HCT116 (cell line): ENCODE measurements at regions not wholly inside any gene's neighbourhood (a gene's known extent, or its start where the extent isn't known, plus 50 kb on each side); places are given as distances from the start of the nearest gene placed in this dataset.
"Not testable (repeated sequence)": the region's sequence is repeated elsewhere in the genome, so short reads cannot be mapped to it uniquely, and the experiment has no call there.

ENCODE experiments used
- ATAC-seq: fragments of 200-7000 bp; cut with Tn5 transposase; 2 replicates; pipeline ENCODE4 v1.9.1; 2020; ENCODE audit warnings: mild to moderate bottlenecking, moderate library complexity
- BruUV-seq: library from RNA; stranded (reverse); fragments of 400-500 nt; replicated peaks from 2 replicates; lab custom pipeline; 2021; lab: Mats Ljungman, UMichigan
- CTCF ChIA-PET: fragments of 300-600 bp; sonication (Branson Sonifier 250); formaldehyde crosslinking; loops from one replicate; lab custom pipeline; 2021; ENCODE audit warnings: antibody characterized with exemption; lab: Charles Lee
- POLR2A ChIA-PET: fragments of 300-600, 350-600 bp; sonication (Branson Sonifier 250); formaldehyde crosslinking; loops from one replicate; lab custom pipeline; 2021; ENCODE audit warnings: antibody characterized with exemption; lab: Charles Lee
- RAD21 ChIA-PET, 2 experiments: fragments of 300-600 bp; sonication (Branson Sonifier 250); formaldehyde crosslinking; loops; one replicate each; lab custom pipeline; 2023; ENCODE audit warnings: low total read pairs in 2 of 2; ENCODE audit not compliant: uncharacterized antibody in 2 of 2, unreplicated experiment in 2 of 2, low non-redundant PET in 1 of 2; lab: Charles Lee
- DNase-seq: peaks from one replicate; pipeline ENCODE4 v3.0.0-alpha.2; 2010; ENCODE audit warnings: low read depth, low spot score
- H2AFZ ChIP-seq: fragments of 200-600 bp; shearing (Covaris generic), sonication (generic); 2 replicates; pipeline ENCODE4 v1.6.1; 2017; ENCODE audit warnings: low read depth, mixed run types, mixed read lengths, antibody characterized with exemption, low read length; ENCODE audit not compliant: poor library complexity, severe bottlenecking
- H3K27ac ChIP-seq: 2 replicates; pipeline ENCODE4 v1.5.1; 2012; ENCODE audit warnings: low read depth, low read length
- H3K27me3 ChIP-seq: fragments of 200-600 bp; sonication (generic); 2 replicates; pipeline ENCODE4 v1.6.1; 2016; ENCODE audit warnings: mixed run types, low read length, mixed read lengths; ENCODE audit not compliant: insufficient read depth
- H3K36me3 ChIP-seq, 2 experiments: fragments of 200-500 bp in 1 of 2; fragments of 200-600 bp in 1 of 2; sonication (Bioruptor generic) in 1 of 2; sonication (generic) in 1 of 2; 2 replicates each; pipeline versions ENCODE4 v1.5.1 to v1.6.1; 2014 to 2016; ENCODE audit warnings: low read length in 2 of 2, inconsistent platforms in 1 of 2, mixed read lengths in 1 of 2, mixed run types in 1 of 2; ENCODE audit not compliant: insufficient read depth in 2 of 2, control insufficient read depth in 1 of 2
- H3K4me1 ChIP-seq, 2 experiments: fragments of 200-600 bp in 1 of 2; sonication (generic) in 1 of 2; 2 replicates each; pipeline versions ENCODE4 v1.5.1 to v1.6.1; 2012 to 2017; ENCODE audit warnings: low read length in 2 of 2, inconsistent platforms in 1 of 2, mild to moderate bottlenecking in 1 of 2, mixed read lengths in 1 of 2, mixed run types in 1 of 2, moderate library complexity in 1 of 2; ENCODE audit not compliant: insufficient read depth in 2 of 2, control insufficient read depth in 1 of 2
- H3K4me2 ChIP-seq: fragments of 200-600 bp; sonication (generic); 2 replicates; pipeline ENCODE4 v1.6.1; 2017; ENCODE audit warnings: mixed run types, low read length, mixed read lengths
- H3K4me3 ChIP-seq, 2 experiments: fragments of 200-600 bp in 1 of 2; sonication (generic) in 1 of 2; replicated peaks in 1 of 2; 2 replicates each; pipeline ENCODE4 v1.5.1; 2011 to 2016; ENCODE audit warnings: low read length in 2 of 2, control low read depth in 1 of 2, low read depth in 1 of 2, mild to moderate bottlenecking in 1 of 2, mixed read lengths in 1 of 2, mixed run types in 1 of 2
- H3K79me2 ChIP-seq: fragments of 200-600 bp; sonication (generic); 2 replicates; pipeline ENCODE4 v1.6.1; 2017; ENCODE audit warnings: mild to moderate bottlenecking, mixed run types, low read length, moderate library complexity, mixed read lengths; ENCODE audit not compliant: insufficient read depth
- H3K9ac ChIP-seq: fragments of 200-600 bp; sonication (generic); 2 replicates; pipeline ENCODE4 v1.6.1; 2016; ENCODE audit warnings: low read length, mixed read lengths
- H3K9me2 ChIP-seq: fragments of 200-600 bp; sonication (generic), shearing (Covaris generic); 2 replicates; pipeline ENCODE4 v1.6.1; 2017; ENCODE audit warnings: mixed run types, mild to moderate bottlenecking, moderate library complexity; ENCODE audit not compliant: insufficient read depth
- H3K9me3 ChIP-seq, 2 experiments: fragments of 200-500 bp in 1 of 2; fragments of 200-600 bp in 1 of 2; sonication (Bioruptor generic) in 1 of 2; sonication (generic) in 1 of 2; 2 replicates each; pipeline ENCODE4 v1.6.1; 2014 to 2017; ENCODE audit warnings: low read length in 2 of 2, mixed read lengths in 2 of 2, inconsistent platforms in 1 of 2, low read depth in 1 of 2, mild to moderate bottlenecking in 1 of 2, mixed run types in 1 of 2, moderate library complexity in 1 of 2; ENCODE audit not compliant: control insufficient read depth in 1 of 2, insufficient read depth in 1 of 2
- H4K20me1 ChIP-seq: fragments of 200-600 bp; sonication (generic), shearing (Covaris generic); 2 replicates; pipeline ENCODE4 v1.6.1; 2017; ENCODE audit warnings: mixed run types, mild to moderate bottlenecking, moderate library complexity; ENCODE audit not compliant: insufficient read depth
- ATF3 ChIP-seq: IDR thresholded peaks from 2 replicates; pipeline ENCODE4 v1.6.1; 2012
- EZH2 ChIP-seq: fragments of 200-600 bp; sonication (generic); IDR thresholded peaks from 2 replicates; pipeline ENCODE4 v1.6.1; 2017; ENCODE audit warnings: antibody characterized with exemption, mixed run types
- RAD21 ChIP-seq: IDR thresholded peaks from 2 replicates; pipeline ENCODE4 v1.6.1; 2012; ENCODE audit warnings: low read depth, mild to moderate bottlenecking
- intact Hi-C: fragments of 100-400 bp; cut with micrococcal nuclease; formaldehyde crosslinking; loops from 2 replicates; pipeline ENCODE4 v1.10.0; 2022

- POLR2A ChIA-PET, result no interaction called here
- Histone ChIP-seq H3K27ac (no peak overlapping the region), H3K4me1 (no peaks in the 10 kb centered on the region), H3K4me2 (no peak overlapping the region), H3K9me2 (no peaks in the 10 kb centered on the region), H4K20me1 (no peaks in the 10 kb centered on the region), H3K79me2 (no peaks in the 10 kb centered on the region), H3K36me3 (no peaks in the 10 kb centered on the region), H3K9me3 (no peaks in the 10 kb centered on the region), H3K4me3 (no peak overlapping the region), H3K27me3 (peaks cover 29% of the 10 kb centered on the region; the same call in 1 of the 2 replicates), H2AFZ (no peak overlapping the region), H3K9ac (no peak overlapping the region)
- intact Hi-C loops, result no loop called here
- RAD21 ChIA-PET, result no interaction called here
- ATAC-seq (no peak), DNase-seq (no peak)
- TF ChIP-seq ATF3 (no peak), EZH2 (no peak), RAD21 (no peak)
- CTCF ChIA-PET, result no interaction called here
- no TSS peak for BruUV-seq
These were observed 67.2 kb upstream of the ETAA1 start for GRCh38 chr2:67329951-67330350.

GRCh38 chr2:67331419-67332086 lies 65.6 kb upstream of the ETAA1 start:
- DNase-seq, RAD21 ChIA-PET, H3K27ac ChIP-seq, H3K4me3 ChIP-seq, POLR2A ChIA-PET, H3K9me2 ChIP-seq, H3K9ac ChIP-seq, H3K79me2 ChIP-seq, H4K20me1 ChIP-seq, H3K9me3 ChIP-seq, H3K36me3 ChIP-seq, BruUV-seq, H3K4me1 ChIP-seq, CTCF ChIA-PET, H3K4me2 ChIP-seq, intact Hi-C loops, H2AFZ ChIP-seq, ATAC-seq: not testable (repeated sequence)
- H3K27me3 ChIP-seq, result peaks cover 17% of the 10 kb centered on the region; the same call in 1 of the 2 replicates
